Gastrocnemius medialis (tissue), 4 donors: ENCODE measurements at regions not wholly inside any gene's neighbourhood (a gene's known extent, or its start where the extent isn't known, plus 50 kb on each side); places are given as distances from the start of the nearest gene placed in this dataset.

Experiments used
- POLR2A ChIP-seq, 2 donors: fragments of 450-650 bp; IDR thresholded peaks; one replicate each; pipeline ENCODE4 v1.6.1; 2017; ENCODE audit warnings: antibody characterized with exemption in 2 of 2, mild to moderate bottlenecking in 2 of 2, moderate library complexity in 2 of 2
- TF ChIP-seq, protein P1 (sequence below), 5 experiments: fragments of 450-650 bp in 3 of 5; fragments of 200-600 bp in 2 of 5; sonication (generic) in 2 of 5; IDR thresholded peaks in 4 of 5; conservative IDR thresholded peaks in 1 of 5; 1 replicate in 4 of 5; 2 replicates in 1 of 5; pipeline ENCODE4 v1.5.1; 2016 to 2019; ENCODE audit warnings: antibody characterized with exemption in 5 of 5, mild to moderate bottlenecking in 3 of 5, moderate library complexity in 3 of 5

DNA sequence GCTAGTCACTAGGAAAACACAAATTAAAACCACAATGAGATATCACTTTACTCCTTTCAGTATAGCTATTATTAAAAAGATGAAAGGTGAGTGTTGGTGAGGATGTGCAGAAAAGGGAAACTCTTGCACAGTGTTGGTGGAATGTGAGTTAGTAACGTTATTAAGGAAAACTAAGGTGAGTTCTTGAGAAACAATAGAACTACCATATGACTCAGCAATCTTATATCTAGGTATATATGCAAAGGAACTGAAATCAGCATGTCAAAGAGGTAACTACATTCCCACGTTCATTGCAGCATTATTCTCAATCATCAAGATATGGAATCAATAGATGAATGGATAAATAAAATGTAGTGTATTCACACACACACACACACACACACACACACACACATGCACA, 117.3 kb upstream of the HNMT start:
- TF ChIP-seq, protein P1, sequence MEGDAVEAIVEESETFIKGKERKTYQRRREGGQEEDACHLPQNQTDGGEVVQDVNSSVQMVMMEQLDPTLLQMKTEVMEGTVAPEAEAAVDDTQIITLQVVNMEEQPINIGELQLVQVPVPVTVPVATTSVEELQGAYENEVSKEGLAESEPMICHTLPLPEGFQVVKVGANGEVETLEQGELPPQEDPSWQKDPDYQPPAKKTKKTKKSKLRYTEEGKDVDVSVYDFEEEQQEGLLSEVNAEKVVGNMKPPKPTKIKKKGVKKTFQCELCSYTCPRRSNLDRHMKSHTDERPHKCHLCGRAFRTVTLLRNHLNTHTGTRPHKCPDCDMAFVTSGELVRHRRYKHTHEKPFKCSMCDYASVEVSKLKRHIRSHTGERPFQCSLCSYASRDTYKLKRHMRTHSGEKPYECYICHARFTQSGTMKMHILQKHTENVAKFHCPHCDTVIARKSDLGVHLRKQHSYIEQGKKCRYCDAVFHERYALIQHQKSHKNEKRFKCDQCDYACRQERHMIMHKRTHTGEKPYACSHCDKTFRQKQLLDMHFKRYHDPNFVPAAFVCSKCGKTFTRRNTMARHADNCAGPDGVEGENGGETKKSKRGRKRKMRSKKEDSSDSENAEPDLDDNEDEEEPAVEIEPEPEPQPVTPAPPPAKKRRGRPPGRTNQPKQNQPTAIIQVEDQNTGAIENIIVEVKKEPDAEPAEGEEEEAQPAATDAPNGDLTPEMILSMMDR (IDR thresholded peaks at IDR 0.05 in 4 of 5, conservative IDR thresholded peaks at IDR 0.05 in 1 of 5): no peak
- TF ChIP-seq POLR2A (IDR thresholded peaks at IDR 0.05): no peak
